NT2/D1 (cell line): ENCODE measurements at regions not wholly inside any gene's neighbourhood (a gene's known extent, or its start where the extent isn't known, plus 50 kb on each side); places are given as distances from the start of the nearest gene placed in this dataset.

ENCODE experiments used
- SUZ12 ChIP-seq: IDR thresholded peaks from 2 replicates; pipeline ENCODE4 v1.6.1; 2011; ENCODE audit not compliant: insufficient read length, insufficient read depth; ENCODE audit errors: extremely low read depth
- YY1 ChIP-seq: IDR thresholded peaks from 2 replicates; pipeline ENCODE4 v1.6.1; 2011; ENCODE audit not compliant: insufficient read length, insufficient read depth
- ZNF274 ChIP-seq: IDR thresholded peaks from 2 replicates; pipeline ENCODE4 v1.6.1; 2011; ENCODE audit warnings: mild to moderate bottlenecking, low read depth, low read length

- TF ChIP-seq YY1 (no peak), ZNF274 (no peak), SUZ12 (no peak)
Observed at GRCh38 chr12:78764913-78765312, 99.7 kb upstream of the SYT1 start.
